GM12892 (cell line): ENCODE measurements at regions not wholly inside any gene's neighbourhood (a gene's known extent, or its start where the extent isn't known, plus 50 kb on each side); places are given as distances from the start of the nearest gene placed in this dataset.

Experiments
- POLR2A ChIP-seq: IDR thresholded peaks from 2 replicates; pipeline ENCODE4 v1.6.1; 2011; ENCODE audit warnings: low read depth, low read length, control low read depth
- POLR2AphosphoS5 ChIP-seq: IDR thresholded peaks from 2 replicates; pipeline ENCODE4 v1.6.1; 2011; ENCODE audit warnings: low read depth, low read length, control low read depth

- no peak for TF ChIP-seq POLR2AphosphoS5
- TF ChIP-seq POLR2A = no peak
These were observed 87.0 kb upstream of the ITGA6 start for GRCh38 chr2:172340394-172340793.
